SIG-M5 treated with dmso at 0.1 percent for 504 hours (cell line): ENCODE measurements at regions not wholly inside any gene's neighbourhood (a gene's known extent, or its start where the extent isn't known, plus 50 kb on each side); places are given as distances from the start of the nearest gene placed in this dataset.
"Not testable (repeated sequence)": the region's sequence is repeated elsewhere in the genome, so short reads cannot be mapped to it uniquely, and the experiment has no call there.

Experiments
- DNase-seq: peaks from one replicate; lab custom pipeline; 2025; ENCODE audit not compliant: unreplicated experiment; lab: John Stamatoyannopoulos, UW

GRCh38 chr1:207241164-207241934, 80.1 kb upstream of the CD55 start:
- DNase-seq, result no peak

GRCh38 chr1:207243442-207244408, 77.8 kb upstream of the CD55 start:
- no peak for DNase-seq

DNA sequence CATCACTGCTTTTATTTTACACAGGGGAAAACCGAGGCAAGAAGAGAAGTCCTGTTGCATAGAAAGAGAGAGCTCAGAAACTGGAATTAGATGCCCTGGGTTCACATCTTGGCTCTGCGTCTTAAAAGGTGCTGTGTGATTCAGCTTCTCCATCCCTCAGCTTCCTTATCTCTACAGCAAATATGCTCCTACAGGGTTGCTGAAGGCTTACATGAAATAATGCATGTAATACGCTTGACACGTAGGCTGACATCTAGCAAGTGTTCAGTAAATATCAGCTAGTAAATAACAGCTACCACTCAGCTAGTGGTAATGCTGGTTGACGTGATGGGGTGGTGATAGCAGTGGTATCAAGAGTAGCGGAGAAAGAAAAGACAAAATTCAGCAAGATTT, 77.1 kb upstream of the CD55 start:
- no peak for DNase-seq

DNA sequence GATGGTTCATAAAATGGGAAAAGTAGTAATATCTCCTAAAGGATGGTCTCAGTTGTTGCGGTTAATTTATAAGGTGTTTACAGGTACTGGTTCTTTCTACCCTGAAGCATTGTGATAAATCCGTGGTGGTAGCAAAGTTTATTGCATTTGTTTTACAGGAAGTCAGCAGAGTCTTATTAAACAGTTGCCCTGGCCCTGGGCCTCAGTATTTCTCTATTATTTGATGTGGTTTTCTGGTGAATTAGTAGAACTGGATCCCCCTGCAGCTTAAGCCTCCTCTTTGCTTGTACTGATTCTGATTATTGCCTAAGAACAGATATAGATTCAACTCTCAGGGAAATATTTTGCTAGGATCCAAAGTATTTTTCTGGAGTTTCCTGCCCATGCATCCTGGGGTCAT, 76.4 kb upstream of the CD55 start:
- no peak for DNase-seq

GRCh38 chr1:207248544-207249198, 72.8 kb upstream of the CD55 start:
- DNase-seq, result peak; percentile 79

DNA sequence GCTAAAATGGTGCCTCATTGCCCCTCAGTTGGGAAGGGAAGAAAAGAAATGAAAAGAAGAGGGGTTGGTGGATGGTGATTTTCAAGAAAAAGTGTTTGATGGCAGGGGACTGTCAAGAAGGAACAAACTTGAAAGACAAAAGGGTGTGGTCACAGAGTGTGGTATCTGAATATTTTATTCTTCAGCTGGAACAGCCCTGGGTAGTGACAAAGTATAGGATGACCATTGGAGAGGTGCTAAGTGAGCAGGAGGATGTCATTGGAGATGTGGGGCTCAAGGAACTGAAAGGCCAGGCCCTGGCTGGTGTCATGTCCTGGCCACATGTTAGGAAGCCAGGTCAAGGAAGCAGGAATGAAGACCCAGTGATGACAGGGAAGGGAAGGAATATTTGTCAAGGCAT, 71.0 kb upstream of the CD55 start:
- DNase-seq, result no peak

DNA sequence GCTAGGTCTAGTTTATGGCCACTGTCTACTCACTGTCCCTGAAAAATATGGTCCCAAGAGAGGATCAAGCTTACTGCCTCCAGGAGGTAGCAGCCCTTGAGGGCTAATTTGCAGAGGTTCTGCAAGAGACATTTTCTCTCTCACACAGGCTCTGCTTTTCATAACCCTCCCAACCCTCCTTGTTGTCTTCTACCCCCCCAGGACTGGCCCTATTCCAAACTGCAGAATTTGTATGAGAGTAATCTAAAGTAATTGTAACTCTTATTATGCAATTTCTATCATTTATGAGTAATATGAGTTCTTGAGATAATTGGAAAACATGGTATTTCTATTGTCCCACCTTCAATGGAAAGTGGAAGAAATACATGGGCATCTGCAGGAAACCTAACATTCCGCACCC, 70.4 kb upstream of the CD55 start:
- no peak for DNase-seq

GRCh38 chr1:207256869-207257268, 64.6 kb upstream of the CD55 start:
- no peak for DNase-seq

GRCh38 chr1:207259391-207259790, 62.1 kb upstream of the CD55 start:
- peak; percentile 36 for DNase-seq

DNA sequence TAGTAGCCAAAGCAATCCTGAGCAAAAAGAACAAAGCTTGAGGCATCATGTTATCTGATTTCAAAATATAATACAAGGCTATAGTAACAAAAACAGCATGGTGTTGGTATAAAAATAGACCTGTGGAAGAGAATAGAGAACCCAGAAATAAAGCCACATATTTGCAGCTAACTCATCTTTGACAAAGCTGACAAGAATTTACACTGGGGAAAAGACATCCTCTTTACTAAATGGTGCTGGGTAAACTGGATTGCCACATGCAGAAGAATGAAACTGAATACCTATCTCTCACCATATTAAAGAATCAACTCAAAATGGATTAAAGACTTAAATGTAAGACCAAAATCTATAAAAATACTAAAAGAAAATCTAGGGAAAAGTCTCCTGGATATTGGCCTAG, 59.5 kb upstream of the CD55 start:
- DNase-seq, result no peak

GRCh38 chr1:207262891-207263290, 58.6 kb upstream of the CD55 start:
- not testable (repeated sequence) for DNase-seq

GRCh38 chr1:207264663-207265252, 56.7 kb upstream of the CD55 start:
- DNase-seq, result no peak

DNA sequence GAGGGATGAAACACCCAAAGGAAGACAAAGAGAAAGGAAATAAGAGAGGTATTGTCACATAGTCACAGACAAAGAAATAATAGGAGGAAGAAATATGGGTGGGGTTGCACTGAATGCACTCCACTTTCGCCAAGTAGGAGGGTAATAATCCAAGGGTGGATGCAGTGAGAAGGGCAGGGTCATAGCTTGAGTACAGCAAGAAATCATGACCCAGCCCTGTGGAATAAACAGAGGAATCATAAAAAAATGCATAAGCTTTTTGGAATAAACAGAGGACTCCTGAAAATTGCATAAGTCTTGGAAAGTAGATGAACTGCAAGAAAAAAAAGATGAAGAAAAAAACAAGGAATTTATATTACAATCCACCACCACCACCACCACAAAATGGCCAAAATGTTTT, 53.1 kb upstream of the CD55 start:
- no peak for DNase-seq

- DNase-seq, result no peak
Measured at GRCh38 chr1:207268753-207269511, 52.5 kb upstream of the CD55 start.
